ENCODE measurements at regions not wholly inside any gene's neighbourhood (a gene's known extent, or its start where the extent isn't known, plus 50 kb on each side); places are given as distances from the start of the nearest gene placed in this dataset.

- no peak overlapping the region for H3K27ac Mint-ChIP-seq
- H3K36me3 Mint-ChIP-seq (ENCODE audit: low read depth), result no peaks in the 10 kb centered on the region
- H3K27me3 Mint-ChIP-seq (ENCODE audit: low read depth), result no peaks in the 10 kb centered on the region
- H3K4me1 Mint-ChIP-seq, result no peaks in the 10 kb centered on the region
- no peak for TF ChIP-seq CTCF (IDR thresholded peaks at IDR 0.05; ENCODE audit: unreplicated experiment in 3 of 3)
- H3K9me3 Mint-ChIP-seq, result peaks cover 13% of the 10 kb centered on the region
- H3K4me3 Mint-ChIP-seq, result no peak overlapping the region
These were observed 59.9 kb downstream of the MINAR1 start for GRCh38 chr15:79492065-79492464.

GRCh38 chr15:79494384-79494909, 62.3 kb downstream of the MINAR1 start:
- Mint-ChIP-seq H3K9me3 (peaks cover 8% of the 10 kb centered on the region), H3K4me1 (no peaks in the 10 kb centered on the region), H3K27me3 (ENCODE audit: low read depth) (no peaks in the 10 kb centered on the region), H3K4me3 (no peak overlapping the region), H3K36me3 (ENCODE audit: low read depth) (no peaks in the 10 kb centered on the region), H3K27ac (no peak overlapping the region)
- TF ChIP-seq CTCF (IDR thresholded peaks at IDR 0.05; ENCODE audit: unreplicated experiment in 3 of 3), result no peak

- H3K4me1 Mint-ChIP-seq, result no peaks in the 10 kb centered on the region
- no peak overlapping the region for H3K4me3 Mint-ChIP-seq
These were observed 63.0 kb downstream of the MINAR1 start for GRCh38 chr15:79494963-79495755.

GRCh38 chr15:79495775-79496174, 63.6 kb downstream of the MINAR1 start:
- Mint-ChIP-seq H3K4me1 (no peaks in the 10 kb centered on the region), H3K9me3 (peaks cover 5% of the 10 kb centered on the region), H3K27me3 (ENCODE audit: low read depth) (no peaks in the 10 kb centered on the region), H3K27ac (no peak overlapping the region), H3K4me3 (no peak overlapping the region), H3K36me3 (ENCODE audit: low read depth) (no peaks in the 10 kb centered on the region)
- TF ChIP-seq CTCF (IDR thresholded peaks at IDR 0.05; ENCODE audit: unreplicated experiment in 3 of 3), result no peak

More at GRCh38 chr15:79494963-79495755, 63.0 kb downstream of the MINAR1 start:
- H3K36me3 Mint-ChIP-seq (ENCODE audit: low read depth), result no peaks in the 10 kb centered on the region
- no peak for TF ChIP-seq CTCF (IDR thresholded peaks at IDR 0.05; ENCODE audit: unreplicated experiment in 3 of 3)
- no peak overlapping the region for H3K27ac Mint-ChIP-seq
- H3K27me3 Mint-ChIP-seq (ENCODE audit: low read depth), result no peaks in the 10 kb centered on the region
- H3K9me3 Mint-ChIP-seq, result peaks cover 8% of the 10 kb centered on the region

- no peak for TF ChIP-seq CTCF (IDR thresholded peaks at IDR 0.05; ENCODE audit: unreplicated experiment in 3 of 3)
- peaks cover 5% of the 10 kb centered on the region for H3K9me3 Mint-ChIP-seq
- no peak overlapping the region for H3K27ac Mint-ChIP-seq
- no peaks in the 10 kb centered on the region for H3K36me3 Mint-ChIP-seq (ENCODE audit: low read depth)
- no peak overlapping the region for H3K4me3 Mint-ChIP-seq
- H3K4me1 Mint-ChIP-seq, result no peaks in the 10 kb centered on the region
- H3K27me3 Mint-ChIP-seq (ENCODE audit: low read depth), result no peaks in the 10 kb centered on the region
These were observed 64.7 kb downstream of the MINAR1 start for GRCh38 chr15:79496838-79497237.

GRCh38 chr15:79501086-79501485, 69.0 kb downstream of the MINAR1 start:
- TF ChIP-seq CTCF (IDR thresholded peaks at IDR 0.05; ENCODE audit: unreplicated experiment in 3 of 3), result no peak
- Mint-ChIP-seq H3K4me3 (no peak overlapping the region), H3K27me3 (ENCODE audit: low read depth) (no peaks in the 10 kb centered on the region), H3K9me3 (no peaks in the 10 kb centered on the region), H3K36me3 (ENCODE audit: low read depth) (no peaks in the 10 kb centered on the region), H3K4me1 (no peaks in the 10 kb centered on the region), H3K27ac (no peak overlapping the region)
